ENCODE measurements at regions not wholly inside any gene's neighbourhood (a gene's known extent, or its start where the extent isn't known, plus 50 kb on each side); places are given as distances from the start of the nearest gene placed in this dataset.

- TF ChIP-seq CTCF (conservative IDR thresholded peaks at IDR 0.05; ENCODE audit: low read depth, low read length) (no peak), EZH2 (IDR thresholded peaks at IDR 0.05; ENCODE audit: low read length, unreplicated experiment) (no peak), EZH2phosphoT487 (IDR thresholded peaks at IDR 0.05; ENCODE audit: borderline replicate concordance, low read length) (no peak)
Observed at GRCh38 chr6:37550191-37550831, 50.6 kb upstream of the CCDC167 start.
